IMR-90 (cell line): ENCODE measurements at regions not wholly inside any gene's neighbourhood (a gene's known extent, or its start where the extent isn't known, plus 50 kb on each side); places are given as distances from the start of the nearest gene placed in this dataset.

Experiments
- ATAC-seq: fragments of 200-7000 bp; cut with Tn5 transposase; 2 replicates; pipeline ENCODE4 v1.9.1; 2020; ENCODE audit warnings: low read depth, mild to moderate bottlenecking, moderate library complexity
- BruUV-seq: library from RNA; stranded (reverse); fragments of 400-500 nt; replicated peaks from 2 replicates; lab custom pipeline; 2021; lab: Mats Ljungman, UMichigan
- CTCF ChIA-PET: fragments of 300-600 bp; formaldehyde crosslinking; extraction: SDS; loops from one replicate; lab custom pipeline; 2021; ENCODE audit warnings: antibody characterized with exemption; lab: Yijun Ruan, JAX
- POLR2A ChIA-PET: fragments of 300-600 bp; sonication (Branson Sonifier 250); formaldehyde crosslinking; loops from one replicate; lab custom pipeline; 2022; ENCODE audit warnings: antibody characterized with exemption; ENCODE audit not compliant: unreplicated experiment; lab: Charles Lee
- DNase-seq: peaks from one replicate; pipeline ENCODE4 v3.0.0; 2013
- H2AFZ ChIP-seq: replicated peaks from 2 replicates; pipeline ENCODE3; 2013; ENCODE audit warnings: low read length, mild to moderate bottlenecking; ENCODE audit not compliant: poor library complexity
- H2AK5ac ChIP-seq: 2 replicates; pipeline ENCODE4 v1.6.1; 2013; ENCODE audit warnings: low read depth, low read length, inconsistent platforms
- H2AK9ac ChIP-seq: replicated peaks from 2 replicates; pipeline ENCODE3; 2013; ENCODE audit warnings: mild to moderate bottlenecking, low read depth, low read length, moderate library complexity; ENCODE audit not compliant: poor library complexity
- H2BK120ac ChIP-seq: 2 replicates; pipeline ENCODE4 v1.6.1; 2013; ENCODE audit warnings: low read depth, low read length, inconsistent platforms
- H2BK15ac ChIP-seq: 3 replicates; pipeline ENCODE4 v1.6.1; 2013; ENCODE audit warnings: low read depth, low read length, inconsistent platforms
- H2BK20ac ChIP-seq: 2 replicates; pipeline ENCODE4 v1.6.1; 2013; ENCODE audit warnings: low read depth, mild to moderate bottlenecking, inconsistent platforms, low read length, moderate library complexity
- H2BK5ac ChIP-seq: 2 replicates; pipeline ENCODE4 v1.6.1; 2013; ENCODE audit warnings: mild to moderate bottlenecking, low read depth, low read length, inconsistent platforms; ENCODE audit not compliant: poor library complexity, severe bottlenecking
- H3K14ac ChIP-seq: replicated peaks from 2 replicates; pipeline ENCODE4 v1.6.1; 2013; ENCODE audit warnings: low read depth, low read length, inconsistent platforms
- H3K18ac ChIP-seq: 2 replicates; pipeline ENCODE4 v1.6.1; 2013; ENCODE audit warnings: low read depth, low read length, control low read depth
- H3K23ac ChIP-seq: 2 replicates; pipeline ENCODE4 v1.6.1; 2013; ENCODE audit warnings: low read depth, low read length, inconsistent platforms
- H3K27ac ChIP-seq: 2 replicates; pipeline ENCODE4 v1.5.1; 2013; ENCODE audit warnings: mild to moderate bottlenecking, control low read depth, low read length; ENCODE audit not compliant: insufficient read depth
- H3K27me3 ChIP-seq: 2 replicates; pipeline ENCODE4 v1.6.1; 2013; ENCODE audit warnings: low read length; ENCODE audit not compliant: control insufficient read depth, insufficient read depth
- H3K36me3 ChIP-seq: 2 replicates; pipeline ENCODE4 v1.6.1; 2013; ENCODE audit warnings: low read length, mixed read lengths; ENCODE audit not compliant: control insufficient read depth, insufficient read depth
- H3K4ac ChIP-seq: 2 replicates; pipeline ENCODE4 v1.6.1; 2013; ENCODE audit warnings: low read depth, low read length, inconsistent platforms
- H3K4me1 ChIP-seq: 2 replicates; pipeline ENCODE4 v1.6.1; 2013; ENCODE audit warnings: low read length, mixed read lengths; ENCODE audit not compliant: control insufficient read depth, insufficient read depth
- H3K4me2 ChIP-seq: 2 replicates; pipeline ENCODE4 v1.6.1; 2013; ENCODE audit warnings: low read depth, mild to moderate bottlenecking, control low read depth, low read length, moderate library complexity
- H3K4me3 ChIP-seq: 2 replicates; pipeline ENCODE4 v1.5.1; 2013; ENCODE audit warnings: low read depth, mild to moderate bottlenecking, control low read depth, low read length, moderate library complexity; ENCODE audit not compliant: insufficient read depth
- H3K56ac ChIP-seq: 2 replicates; pipeline ENCODE4 v1.6.1; 2013; ENCODE audit warnings: low read length, inconsistent platforms; ENCODE audit not compliant: insufficient read depth; ENCODE audit errors: extremely low read depth
- H3K79me1 ChIP-seq, 2 experiments: 2 replicates each; pipeline ENCODE4 v1.6.1; 2013; ENCODE audit warnings: low read length in 2 of 2, inconsistent platforms in 1 of 2, low read depth in 1 of 2
- H3K9ac ChIP-seq: 2 replicates; pipeline ENCODE4 v1.6.1; 2013; ENCODE audit warnings: low read depth, low read length, control low read depth
- H3K9me1 ChIP-seq: 2 replicates; pipeline ENCODE4 v1.6.1; 2013; ENCODE audit warnings: low read length, inconsistent platforms; ENCODE audit not compliant: insufficient read depth
- H3K9me3 ChIP-seq: 2 replicates; pipeline ENCODE4 v1.6.1; 2013; ENCODE audit warnings: low read length; ENCODE audit not compliant: control insufficient read depth, insufficient read depth
- H4K20me1 ChIP-seq: 2 replicates; pipeline ENCODE4 v1.6.1; 2013; ENCODE audit warnings: low read length, inconsistent platforms; ENCODE audit not compliant: insufficient read depth
- H4K5ac ChIP-seq: 2 replicates; pipeline ENCODE4 v1.6.1; 2013; ENCODE audit warnings: mild to moderate bottlenecking, low read depth, low read length, control low read depth
- H4K8ac ChIP-seq, 2 experiments: 2 replicates each; pipeline ENCODE4 v1.6.1; 2013; ENCODE audit warnings: low read depth in 2 of 2, low read length in 2 of 2, control low read depth in 1 of 2, inconsistent platforms in 1 of 2
- H4K91ac ChIP-seq: 2 replicates; pipeline ENCODE4 v1.6.1; 2013; ENCODE audit warnings: low read depth, low read length, inconsistent platforms; ENCODE audit not compliant: insufficient read depth
- MAFK ChIP-seq: IDR thresholded peaks from 2 replicates; pipeline ENCODE4 v1.6.1; 2012; ENCODE audit warnings: low read depth, low read length, improper control_type of control experiment
- NFE2L2 ChIP-seq: fragments of 150-350 bp; IDR thresholded peaks from 2 replicates; pipeline ENCODE4 v1.6.1; 2016; ENCODE audit warnings: low read depth, mild to moderate bottlenecking, low read length
- POLR2A ChIP-seq: IDR thresholded peaks from 2 replicates; pipeline ENCODE4 v1.6.1; 2012; ENCODE audit warnings: mild to moderate bottlenecking, low read depth, low read length
- RCOR1 ChIP-seq: IDR thresholded peaks from 2 replicates; pipeline ENCODE4 v1.6.1; 2012; ENCODE audit warnings: mild to moderate bottlenecking, low read length, improper control_type of control experiment; ENCODE audit not compliant: insufficient replicate concordance
- WGBS, 2 experiments: methylation state at CpG; one replicate each; pipeline versions ENCODE4 v1.1.5 to v1.1.7; 2013; ENCODE audit warnings: missing lambda C conversion rate in 2 of 2; ENCODE audit not compliant: insufficient read length in 1 of 2; ENCODE audit errors: extremely low coverage in 2 of 2; 5-methylcytosine and 5-hydroxymethylcytosine counted together
- dilution Hi-C: fragments of 300-500 bp; cut with HindIII; formaldehyde crosslinking; loops from one replicate; pipeline ENCODE4 v1.14.3; 2018; ENCODE audit warnings: low sequenced_read_pairs; ENCODE audit not compliant: unreplicated experiment
- in situ Hi-C: fragments of 300-500 bp; cut with MboI; formaldehyde crosslinking; loops from 3 replicates; pipeline ENCODE4 v1.14.3; 2019; ENCODE audit warnings: low sequenced_read_pairs, inconsistent platforms, mixed read lengths
- intact Hi-C: fragments of 100-400 bp; cut with micrococcal nuclease; formaldehyde crosslinking; loops from 2 replicates; pipeline ENCODE4 v1.10.0; 2022

- Histone ChIP-seq H3K4me3 (no peak overlapping the region), H3K36me3 (no peaks in the 10 kb centered on the region), H3K27ac (no peak overlapping the region), H2AK9ac (no peak overlapping the region), H2BK20ac (no peak overlapping the region), H3K27me3 (no peaks in the 10 kb centered on the region), H2AK5ac (no peak overlapping the region), H2BK5ac (no peak overlapping the region), H4K8ac (no peak overlapping the region), H4K20me1 (no peaks in the 10 kb centered on the region), H4K91ac (no peak overlapping the region), H3K9me1 (no peaks in the 10 kb centered on the region), H3K9me3 (peaks cover 4% of the 10 kb centered on the region), H3K4ac (no peak overlapping the region), H3K14ac (no peak overlapping the region), H3K4me1 (no peaks in the 10 kb centered on the region), H2AFZ (no peak overlapping the region), H3K9ac (no peak overlapping the region), H3K23ac (no peak overlapping the region), H3K79me1 (no peaks in the 10 kb centered on the region), H3K56ac (no peak overlapping the region), H3K18ac (no peak overlapping the region), H3K4me2 (no peak overlapping the region), H2BK15ac (no peak overlapping the region), H2BK120ac (no peak overlapping the region), H4K5ac (no peak overlapping the region)
- WGBS, 2 experiments: no CpG with 5 or more reads among the region's 1 CpG
- intact Hi-C loops: no loop called here
- TF ChIP-seq POLR2A: no peak
- TF ChIP-seq MAFK: no peak
- no peak for TF ChIP-seq NFE2L2
- no peak for TF ChIP-seq RCOR1
- no TSS peak for BruUV-seq
- ATAC-seq (no peak), DNase-seq (no peak)
- dilution Hi-C loops: no loop called here
- CTCF ChIA-PET: no interaction called here
- in situ Hi-C loops: no loop called here
- POLR2A ChIA-PET: no interaction called here
These were observed 890.0 kb downstream of the GRM8 start for GRCh38 chr7:126362746-126363145.
